ENCODE measurements at regions not wholly inside any gene's neighbourhood (a gene's known extent, or its start where the extent isn't known, plus 50 kb on each side); places are given as distances from the start of the nearest gene placed in this dataset.

DNA sequence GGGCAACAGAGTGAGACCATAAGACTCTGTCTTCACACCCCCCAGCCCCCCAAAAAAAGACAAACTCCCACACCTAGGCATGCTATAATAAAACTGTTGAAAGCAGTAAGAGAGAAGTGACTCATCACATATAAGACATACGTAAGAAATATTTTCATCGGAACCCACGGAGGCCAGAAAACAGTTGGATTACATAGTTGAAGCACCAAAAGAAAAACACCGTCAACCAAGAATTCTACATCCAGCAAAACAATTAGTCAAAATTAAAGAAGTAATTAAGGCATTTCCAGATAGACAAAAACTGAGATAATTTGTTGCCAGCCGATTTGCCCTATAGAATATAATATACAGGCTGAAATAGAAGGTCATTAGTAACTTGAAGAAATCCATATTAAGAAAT is 128.7 kb downstream of the VAPA start:
- TF ChIP-seq, protein P1, sequence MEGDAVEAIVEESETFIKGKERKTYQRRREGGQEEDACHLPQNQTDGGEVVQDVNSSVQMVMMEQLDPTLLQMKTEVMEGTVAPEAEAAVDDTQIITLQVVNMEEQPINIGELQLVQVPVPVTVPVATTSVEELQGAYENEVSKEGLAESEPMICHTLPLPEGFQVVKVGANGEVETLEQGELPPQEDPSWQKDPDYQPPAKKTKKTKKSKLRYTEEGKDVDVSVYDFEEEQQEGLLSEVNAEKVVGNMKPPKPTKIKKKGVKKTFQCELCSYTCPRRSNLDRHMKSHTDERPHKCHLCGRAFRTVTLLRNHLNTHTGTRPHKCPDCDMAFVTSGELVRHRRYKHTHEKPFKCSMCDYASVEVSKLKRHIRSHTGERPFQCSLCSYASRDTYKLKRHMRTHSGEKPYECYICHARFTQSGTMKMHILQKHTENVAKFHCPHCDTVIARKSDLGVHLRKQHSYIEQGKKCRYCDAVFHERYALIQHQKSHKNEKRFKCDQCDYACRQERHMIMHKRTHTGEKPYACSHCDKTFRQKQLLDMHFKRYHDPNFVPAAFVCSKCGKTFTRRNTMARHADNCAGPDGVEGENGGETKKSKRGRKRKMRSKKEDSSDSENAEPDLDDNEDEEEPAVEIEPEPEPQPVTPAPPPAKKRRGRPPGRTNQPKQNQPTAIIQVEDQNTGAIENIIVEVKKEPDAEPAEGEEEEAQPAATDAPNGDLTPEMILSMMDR (IDR thresholded peaks at IDR 0.05; ENCODE audit: insufficient read depth, low read length) = no peak
- TF ChIP-seq POLR2AphosphoS5 (IDR thresholded peaks at IDR 0.05; ENCODE audit: low read depth) (no peak), GABPA (IDR thresholded peaks at IDR 0.05; ENCODE audit: low read depth) (no peak)
- TF ChIP-seq, protein P2, sequence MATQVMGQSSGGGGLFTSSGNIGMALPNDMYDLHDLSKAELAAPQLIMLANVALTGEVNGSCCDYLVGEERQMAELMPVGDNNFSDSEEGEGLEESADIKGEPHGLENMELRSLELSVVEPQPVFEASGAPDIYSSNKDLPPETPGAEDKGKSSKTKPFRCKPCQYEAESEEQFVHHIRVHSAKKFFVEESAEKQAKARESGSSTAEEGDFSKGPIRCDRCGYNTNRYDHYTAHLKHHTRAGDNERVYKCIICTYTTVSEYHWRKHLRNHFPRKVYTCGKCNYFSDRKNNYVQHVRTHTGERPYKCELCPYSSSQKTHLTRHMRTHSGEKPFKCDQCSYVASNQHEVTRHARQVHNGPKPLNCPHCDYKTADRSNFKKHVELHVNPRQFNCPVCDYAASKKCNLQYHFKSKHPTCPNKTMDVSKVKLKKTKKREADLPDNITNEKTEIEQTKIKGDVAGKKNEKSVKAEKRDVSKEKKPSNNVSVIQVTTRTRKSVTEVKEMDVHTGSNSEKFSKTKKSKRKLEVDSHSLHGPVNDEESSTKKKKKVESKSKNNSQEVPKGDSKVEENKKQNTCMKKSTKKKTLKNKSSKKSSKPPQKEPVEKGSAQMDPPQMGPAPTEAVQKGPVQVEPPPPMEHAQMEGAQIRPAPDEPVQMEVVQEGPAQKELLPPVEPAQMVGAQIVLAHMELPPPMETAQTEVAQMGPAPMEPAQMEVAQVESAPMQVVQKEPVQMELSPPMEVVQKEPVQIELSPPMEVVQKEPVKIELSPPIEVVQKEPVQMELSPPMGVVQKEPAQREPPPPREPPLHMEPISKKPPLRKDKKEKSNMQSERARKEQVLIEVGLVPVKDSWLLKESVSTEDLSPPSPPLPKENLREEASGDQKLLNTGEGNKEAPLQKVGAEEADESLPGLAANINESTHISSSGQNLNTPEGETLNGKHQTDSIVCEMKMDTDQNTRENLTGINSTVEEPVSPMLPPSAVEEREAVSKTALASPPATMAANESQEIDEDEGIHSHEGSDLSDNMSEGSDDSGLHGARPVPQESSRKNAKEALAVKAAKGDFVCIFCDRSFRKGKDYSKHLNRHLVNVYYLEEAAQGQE (IDR thresholded peaks at IDR 0.05; ENCODE audit: insufficient replicate concordance, low read depth) = no peak

Data from HL-60 (cell line).